GM10248 (cell line): ENCODE measurements at regions not wholly inside any gene's neighbourhood (a gene's known extent, or its start where the extent isn't known, plus 50 kb on each side); places are given as distances from the start of the nearest gene placed in this dataset.

Experiments used
- CTCF ChIA-PET: fragments of 300-600 bp; sonication (Branson Sonifier 250); formaldehyde crosslinking; extraction: SDS; loops from one replicate; lab custom pipeline; 2021; ENCODE audit warnings: antibody characterized with exemption; lab: Yijun Ruan, JAX
- POLR2A ChIA-PET: fragments of 350-650 bp; sonication (Branson Sonifier 250); formaldehyde crosslinking; extraction: SDS; loops from one replicate; lab custom pipeline; 2020; ENCODE audit warnings: antibody characterized with exemption; lab: Yijun Ruan, JAX
- DNase-seq: peaks from one replicate; pipeline ENCODE4 v3.0.0; 2012; ENCODE audit errors: extremely low spot score
- TF ChIP-seq, protein P1 (sequence below): IDR thresholded peaks from 2 replicates; pipeline ENCODE4 v1.5.1; 2012; ENCODE audit warnings: mild to moderate bottlenecking, low read depth; ENCODE audit errors: extremely low read depth, missing control alignments, control extremely low read depth

DNA sequence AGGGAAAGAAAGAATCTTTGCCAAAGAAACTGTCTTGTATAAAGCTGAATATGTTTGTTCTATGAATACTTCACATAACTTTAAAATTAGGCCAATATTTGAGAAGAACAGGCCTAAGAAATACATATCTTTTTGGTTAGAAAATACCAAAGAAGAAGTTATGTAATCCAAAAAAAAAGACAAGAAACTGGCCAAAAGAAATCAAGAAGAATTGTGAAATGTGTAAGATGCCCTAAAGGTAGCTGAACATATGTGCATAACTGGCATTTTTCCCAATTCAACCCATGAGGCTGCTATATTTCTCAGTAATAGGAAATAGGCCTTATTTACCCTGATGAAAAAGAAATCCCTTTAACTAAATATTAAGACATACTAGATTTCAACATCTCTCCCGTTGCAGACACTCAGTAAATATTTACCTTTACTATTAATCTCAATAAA lies 290.0 kb downstream of the CETN3 start:
- TF ChIP-seq, protein P1, sequence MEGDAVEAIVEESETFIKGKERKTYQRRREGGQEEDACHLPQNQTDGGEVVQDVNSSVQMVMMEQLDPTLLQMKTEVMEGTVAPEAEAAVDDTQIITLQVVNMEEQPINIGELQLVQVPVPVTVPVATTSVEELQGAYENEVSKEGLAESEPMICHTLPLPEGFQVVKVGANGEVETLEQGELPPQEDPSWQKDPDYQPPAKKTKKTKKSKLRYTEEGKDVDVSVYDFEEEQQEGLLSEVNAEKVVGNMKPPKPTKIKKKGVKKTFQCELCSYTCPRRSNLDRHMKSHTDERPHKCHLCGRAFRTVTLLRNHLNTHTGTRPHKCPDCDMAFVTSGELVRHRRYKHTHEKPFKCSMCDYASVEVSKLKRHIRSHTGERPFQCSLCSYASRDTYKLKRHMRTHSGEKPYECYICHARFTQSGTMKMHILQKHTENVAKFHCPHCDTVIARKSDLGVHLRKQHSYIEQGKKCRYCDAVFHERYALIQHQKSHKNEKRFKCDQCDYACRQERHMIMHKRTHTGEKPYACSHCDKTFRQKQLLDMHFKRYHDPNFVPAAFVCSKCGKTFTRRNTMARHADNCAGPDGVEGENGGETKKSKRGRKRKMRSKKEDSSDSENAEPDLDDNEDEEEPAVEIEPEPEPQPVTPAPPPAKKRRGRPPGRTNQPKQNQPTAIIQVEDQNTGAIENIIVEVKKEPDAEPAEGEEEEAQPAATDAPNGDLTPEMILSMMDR: no peak
- ChIA-PET POLR2A (no interaction called here), CTCF (no interaction called here)
- DNase-seq: no peak

DNA sequence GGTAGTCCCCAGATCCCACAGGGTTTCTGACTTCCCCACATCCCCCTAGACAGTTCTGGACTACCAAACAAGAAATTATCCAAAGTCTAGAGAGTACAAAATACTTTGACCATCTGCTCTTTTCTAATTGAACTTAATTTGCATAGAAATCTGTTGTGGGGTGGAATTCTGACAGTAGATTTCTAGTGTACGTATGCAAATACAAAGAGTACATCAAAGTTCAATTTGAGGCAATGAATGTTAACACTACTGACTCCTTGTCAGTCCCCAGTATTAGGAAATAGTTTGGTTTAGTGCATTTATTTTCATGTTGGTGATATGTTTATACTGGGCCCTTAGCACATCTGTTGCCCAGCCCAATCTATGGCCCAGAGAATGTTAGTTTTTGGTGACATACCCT lies 292.6 kb downstream of the CETN3 start:
- POLR2A ChIA-PET: no interaction called here
- DNase-seq: no peak
- TF ChIP-seq, protein P1: no peak
- CTCF ChIA-PET: no interaction called here

DNA sequence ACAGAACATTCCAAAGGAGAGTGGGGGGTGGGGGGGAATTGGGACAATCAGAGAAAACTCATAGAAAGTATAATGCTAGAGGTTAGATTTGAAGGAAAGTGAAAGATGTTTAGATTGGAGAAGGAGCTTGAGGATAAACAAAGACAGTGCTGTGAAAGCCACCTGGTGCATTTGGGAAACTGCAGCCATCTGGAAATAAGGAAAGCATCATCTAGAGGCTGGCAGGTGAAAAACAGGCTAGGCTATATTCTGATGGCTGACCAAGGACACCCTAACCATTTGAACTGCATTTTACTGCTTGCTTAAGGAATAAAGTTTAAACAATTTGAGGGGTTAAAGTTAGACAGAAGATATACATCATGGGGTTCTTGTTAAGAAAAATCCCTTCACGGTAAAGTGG lies 296.4 kb downstream of the CETN3 start:
- CTCF ChIA-PET: interaction anchor here (1.2 to 1.3 kb wide), 3 partner anchors 14 to 529 kb away, joined by 3 read pairs; no protein-coding TSS in a partner anchor
- DNase-seq: no peak
- TF ChIP-seq, protein P1: no peak
- POLR2A ChIA-PET: no interaction called here

DNA sequence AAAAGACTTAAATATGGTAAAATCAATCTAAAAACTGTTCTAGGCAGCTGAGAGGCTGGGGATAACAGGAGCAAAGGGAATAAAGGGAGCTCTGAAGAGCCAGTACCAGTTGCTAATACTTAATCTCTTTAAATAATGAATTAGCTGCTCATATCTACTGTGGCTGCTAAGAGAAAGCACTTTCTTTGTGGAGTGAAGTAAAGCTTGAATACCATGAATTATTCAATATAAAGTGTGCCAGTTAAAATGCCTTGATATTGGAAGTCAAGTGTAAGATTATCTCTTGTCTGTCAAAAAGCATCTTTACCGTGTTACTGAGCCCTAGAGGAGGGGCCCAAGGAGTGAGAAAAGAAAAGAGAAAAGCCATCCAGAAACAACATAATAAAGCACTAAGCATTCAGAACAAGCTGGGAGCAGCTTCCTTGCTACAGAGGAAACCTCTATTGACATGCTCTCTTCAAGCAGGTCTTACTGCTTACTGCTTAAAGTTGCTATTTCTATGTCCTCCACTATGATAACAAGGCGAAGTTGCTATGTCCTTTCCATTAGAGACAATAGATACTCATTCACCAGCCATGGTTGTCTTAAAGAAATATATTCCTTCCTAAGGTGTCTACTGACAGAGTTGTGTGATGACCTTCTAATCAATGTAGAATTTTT lies 297.4 kb downstream of the CETN3 start:
- ChIA-PET POLR2A (no interaction called here), CTCF (interaction anchor here (1.2 kb wide), 1 partner anchor 528 kb away, joined by 3 read pairs; no protein-coding TSS in a partner anchor)
- no peak for DNase-seq
- TF ChIP-seq, protein P1: no peak

DNA sequence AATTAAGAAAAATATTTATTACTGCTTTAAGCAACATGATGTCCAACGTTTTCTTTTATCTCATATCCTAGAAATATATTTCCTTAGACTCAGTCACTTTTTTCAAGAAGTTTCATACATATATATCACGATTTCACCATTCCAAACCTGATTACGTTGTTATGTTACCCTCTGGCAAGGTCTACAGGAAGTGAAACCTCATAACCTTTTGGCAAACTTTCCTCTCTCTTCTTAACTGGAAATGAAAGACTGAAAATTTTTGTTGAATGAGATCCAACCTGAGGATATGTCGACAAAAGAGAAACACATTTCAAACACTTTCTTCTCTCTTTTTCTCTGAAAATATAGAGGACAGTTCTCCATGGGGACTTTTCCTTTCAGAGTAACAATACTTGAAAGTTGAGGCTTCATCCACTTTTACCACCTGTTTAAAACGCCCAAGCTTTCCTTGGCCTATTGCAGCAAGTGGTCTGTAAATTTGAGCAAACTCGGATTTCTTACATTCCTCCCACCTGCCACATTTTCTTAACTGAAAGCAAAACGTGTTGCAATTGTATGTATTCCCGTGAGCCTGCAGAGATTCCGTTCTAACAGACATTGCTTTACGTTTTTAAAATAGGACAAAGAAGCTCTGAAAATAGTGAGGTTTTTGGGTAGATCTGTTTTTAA lies 298.1 kb downstream of the CETN3 start:
- TF ChIP-seq, protein P1: no peak
- ChIA-PET CTCF (no interaction called here), POLR2A (no interaction called here)
- DNase-seq: no peak

DNA sequence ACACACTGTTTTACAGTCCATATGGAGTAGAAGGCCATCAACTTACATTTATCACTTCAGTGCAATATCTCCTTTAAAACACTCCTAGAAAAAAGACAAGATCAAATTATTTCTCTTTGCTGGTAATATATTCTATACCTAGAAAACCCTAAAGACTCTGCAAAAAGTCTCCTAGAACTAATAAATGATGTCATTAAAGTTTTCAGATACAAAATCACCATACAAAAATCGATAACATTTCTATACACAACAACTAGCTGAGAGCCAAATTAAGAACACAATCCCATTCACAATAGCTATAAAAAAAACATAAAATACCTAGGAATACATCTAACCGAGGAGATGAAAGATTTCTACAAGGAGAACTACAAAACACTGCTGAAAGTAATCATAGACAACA lies 300.3 kb downstream of the CETN3 start:
- ChIA-PET POLR2A (no interaction called here), CTCF (no interaction called here)
- TF ChIP-seq, protein P1: no peak
- no peak for DNase-seq
